RPMI8226 (cell line): ENCODE measurements at regions not wholly inside any gene's neighbourhood (a gene's known extent, or its start where the extent isn't known, plus 50 kb on each side); places are given as distances from the start of the nearest gene placed in this dataset.

Experiments used
- DNase-seq: peaks from one replicate; pipeline ENCODE4 v3.0.0-alpha.2; 2015

- no peak for DNase-seq
These were observed 90.2 kb downstream of the KCTD12 start for GRCh38 chr13:76795701-76796695.

GRCh38 chr13:76792731-76793347, 93.4 kb downstream of the KCTD12 start:
- DNase-seq: peak; percentile 31

- DNase-seq: peak; percentile 23
These were observed 95.0 kb downstream of the KCTD12 start for GRCh38 chr13:76790980-76791819.

- no peak for DNase-seq
These were observed 95.7 kb downstream of the KCTD12 start for GRCh38 chr13:76790526-76790925.

- peak; percentile 88 for DNase-seq
These were observed 102.4 kb downstream of the KCTD12 start for GRCh38 chr13:76783798-76784197.

- DNase-seq: no peak
These were observed 107.4 kb downstream of the KCTD12 start for GRCh38 chr13:76778853-76779252.

- DNase-seq: no peak
These were observed 109.1 kb downstream of the KCTD12 start for GRCh38 chr13:76777096-76777495.

- DNase-seq: no peak
These were observed 111.0 kb downstream of the KCTD12 start for GRCh38 chr13:76775088-76775740.

- no peak for DNase-seq
These were observed 112.6 kb downstream of the KCTD12 start for GRCh38 chr13:76773448-76774094.

- no peak for DNase-seq
These were observed 114.0 kb downstream of the KCTD12 start for GRCh38 chr13:76772241-76772640.

- no peak for DNase-seq
These were observed 116.9 kb downstream of the KCTD12 start for GRCh38 chr13:76769271-76769791.

GRCh38 chr13:76768384-76768783, 117.8 kb downstream of the KCTD12 start:
- DNase-seq: no peak

- DNase-seq: no peak
These were observed 121.3 kb downstream of the KCTD12 start for GRCh38 chr13:76764916-76765315.

- no peak for DNase-seq
These were observed 121.8 kb downstream of the KCTD12 start for GRCh38 chr13:76764429-76764828.

GRCh38 chr13:76762721-76763120, 123.5 kb downstream of the KCTD12 start:
- DNase-seq: no peak

- peak; percentile 24 for DNase-seq
These were observed 126.3 kb downstream of the KCTD12 start for GRCh38 chr13:76759877-76760276.

GRCh38 chr13:76758738-76759137, 127.5 kb downstream of the KCTD12 start:
- DNase-seq: no peak

- DNase-seq: no peak
These were observed 127.9 kb downstream of the KCTD12 start for GRCh38 chr13:76758257-76758656.

- DNase-seq: no peak
These were observed 129.8 kb downstream of the KCTD12 start for GRCh38 chr13:76756451-76756850.

- DNase-seq: peak; percentile 34
These were observed 131.8 kb downstream of the KCTD12 start for GRCh38 chr13:76754414-76754813.

- peak; percentile 49 for DNase-seq
These were observed 134.9 kb downstream of the KCTD12 start for GRCh38 chr13:76751278-76751677.

- no peak for DNase-seq
These were observed 136.1 kb downstream of the KCTD12 start for GRCh38 chr13:76750126-76750525.
